T-cell (primary cell): ENCODE measurements at regions not wholly inside any gene's neighbourhood (a gene's known extent, or its start where the extent isn't known, plus 50 kb on each side); places are given as distances from the start of the nearest gene placed in this dataset.

Experiments
- ATAC-seq, 4 experiments: fragments of 200-7000 bp in 3 of 4; fragments of 150-1000 bp in 1 of 4; cut with Tn5 transposase; replicated peaks in 1 of 4; 1 replicate in 3 of 4; 2 replicates in 1 of 4; pipeline ENCODE4 v1.10.0; 2021; ENCODE audit warnings: moderate library complexity in 3 of 4, mild to moderate bottlenecking in 2 of 4, moderate number of reproducible peaks in 1 of 4
- CTCF ChIA-PET, 2 donors: fragments of 300-600 bp; sonication (Branson Sonifier 250); formaldehyde crosslinking; loops; one replicate each; lab custom pipeline; 2022; ENCODE audit warnings: antibody characterized with exemption in 2 of 2; lab: Charles Lee
- POLR2A ChIA-PET, 2 donors: fragments of 300-600 bp; sonication (Branson Sonifier 250); formaldehyde crosslinking; loops; one replicate each; lab custom pipeline; 2022; ENCODE audit warnings: antibody characterized with exemption in 2 of 2; lab: Charles Lee
- DNase-seq, 35 experiments: peaks; one replicate each; pipeline versions ENCODE4 v3.0.0 to v3.0.0-alpha.2; 2013 to 2023
- H3K27ac ChIP-seq: one replicate; pipeline ENCODE4 v1.5.1; 2013; ENCODE audit warnings: low read length
- H3K27me3 ChIP-seq, 2 experiments: replicated peaks in 1 of 2; 1 replicate in 1 of 2; 2 replicates in 1 of 2; pipeline versions ENCODE4 v1.6.1 to v1.7.0; 2013; ENCODE audit warnings: low read length in 1 of 2, mixed read lengths in 1 of 2; ENCODE audit not compliant: control insufficient read depth in 2 of 2, insufficient read depth in 2 of 2; ENCODE audit errors: extremely low read depth in 1 of 2
- H3K36me3 ChIP-seq, 2 donors: 1 replicate in 1 of 2; 2 replicates in 1 of 2; pipeline versions ENCODE4 v1.6.1 to v1.7.0; 2013; ENCODE audit warnings: low read length in 1 of 2; ENCODE audit not compliant: control insufficient read depth in 2 of 2, insufficient read depth in 1 of 2; ENCODE audit errors: extremely low read depth in 1 of 2
- H3K4me1 ChIP-seq, 2 experiments: 1 replicate in 1 of 2; 2 replicates in 1 of 2; pipeline versions ENCODE4 v1.6.1 to v1.7.0; 2013; ENCODE audit warnings: low read length in 2 of 2, mixed read lengths in 1 of 2; ENCODE audit not compliant: insufficient read depth in 2 of 2, control insufficient read depth in 1 of 2; ENCODE audit errors: extremely low read depth in 1 of 2
- H3K4me3 ChIP-seq, 2 donors: 1 replicate in 1 of 2; 2 replicates in 1 of 2; pipeline versions ENCODE4 v1.5.1 to v1.7.0; 2013; ENCODE audit warnings: mild to moderate bottlenecking in 2 of 2, low read length in 1 of 2, moderate library complexity in 1 of 2; ENCODE audit not compliant: control insufficient read depth in 1 of 2; ENCODE audit errors: extremely low read depth in 1 of 2
- H3K9me3 ChIP-seq: 2 replicates; pipeline ENCODE4 v1.7.0; 2013
- H3K27ac Mint-ChIP-seq, 2 donors: one replicate each; pipeline ENCODE4 v1.8.0; 2020 to 2021; ENCODE audit warnings: mild to moderate bottlenecking in 2 of 2, mixed read lengths in 2 of 2
- H3K27me3 Mint-ChIP-seq, 2 donors: one replicate each; pipeline ENCODE4 v1.8.0; 2021 to 2022; ENCODE audit warnings: mixed read lengths in 2 of 2
- H3K36me3 Mint-ChIP-seq: one replicate; pipeline ENCODE4 v1.8.0; 2021; ENCODE audit warnings: mixed read lengths
- H3K4me1 Mint-ChIP-seq, 3 donors: one replicate each; pipeline ENCODE4 v1.8.0; 2020 to 2022; ENCODE audit warnings: mixed read lengths in 3 of 3, mild to moderate bottlenecking in 1 of 3
- H3K4me3 Mint-ChIP-seq, 3 donors: one replicate each; pipeline ENCODE4 v1.8.0; 2020 to 2022; ENCODE audit warnings: mild to moderate bottlenecking in 3 of 3, mixed read lengths in 3 of 3, moderate library complexity in 3 of 3
- H3K9me3 Mint-ChIP-seq, 3 donors: one replicate each; pipeline ENCODE4 v1.8.0; 2020 to 2022; ENCODE audit warnings: mixed read lengths in 3 of 3
- WGBS: methylation state at CpG from one replicate; pipeline ENCODE4 v1.1.5; 2013; ENCODE audit warnings: missing lambda C conversion rate; ENCODE audit not compliant: insufficient coverage; 5-methylcytosine and 5-hydroxymethylcytosine counted together

- H3K4me3 ChIP-seq: no peak overlapping the region
- Mint-ChIP-seq H3K9me3 (peaks cover 0 to 6% (median 6%) of the 10 kb centered on the region in 3 donors), H3K27ac (no peak overlapping the region), H3K4me1 (no peaks in the 10 kb centered on the region), H3K4me3 (no peak overlapping the region), H3K36me3 (no peaks in the 10 kb centered on the region), H3K27me3 (no peaks in the 10 kb centered on the region)
- H3K9me3 ChIP-seq: no peaks in the 10 kb centered on the region
- peaks cover 0 to 10% of the 10 kb centered on the region in 2 experiments for H3K27me3 ChIP-seq
- DNase-seq (no peak), ATAC-seq (no peak)
- H3K27ac ChIP-seq: no peak overlapping the region
- no peaks in the 10 kb centered on the region for H3K36me3 ChIP-seq
- ChIA-PET POLR2A (no interaction called here), CTCF (interaction anchor here in 1 of 2 donors (0.6 kb wide), 1 partner anchor 27 kb away, joined by 4 read pairs; no protein-coding TSS in a partner anchor)
- WGBS: 91% methylated on average over 3 of the region's 4 CpGs
- H3K4me1 ChIP-seq: no peaks in the 10 kb centered on the region
Measured at GRCh38 chr5:118761814-118762213, 226.5 kb downstream of the DTWD2 start.

DNA sequence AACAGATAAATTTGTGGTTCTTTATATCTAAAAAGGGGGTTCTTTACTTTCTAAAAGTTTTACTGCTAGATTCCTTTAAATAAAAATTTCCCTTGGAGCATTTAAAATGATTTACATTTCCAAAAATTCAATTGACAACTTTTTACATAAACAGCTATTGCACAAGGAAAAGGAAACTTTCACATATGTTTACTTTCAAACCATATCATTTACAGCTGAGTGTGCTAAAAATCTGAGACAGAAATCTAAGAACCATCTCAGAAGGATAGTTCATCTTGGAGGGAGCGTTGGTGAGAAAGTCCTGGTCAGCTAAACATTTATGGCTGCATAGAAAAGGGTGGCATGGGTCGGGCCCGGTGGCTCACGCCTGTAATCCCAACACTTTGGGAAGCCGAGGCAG lies 235.4 kb downstream of the DTWD2 start:
- CTCF ChIA-PET: no interaction called here

GRCh38 chr5:118736396-118736795 lies 252.0 kb downstream of the DTWD2 start:
- Mint-ChIP-seq H3K27ac (no peak overlapping the region), H3K4me1 (no peaks in the 10 kb centered on the region), H3K4me3 (no peak overlapping the region), H3K9me3 (peaks cover 5 to 15% (median 6%) of the 10 kb centered on the region in 3 donors), H3K27me3 (no peaks in the 10 kb centered on the region), H3K36me3 (no peaks in the 10 kb centered on the region)
- whole genome bisulfite sequencing: no CpG with 5 or more reads among the region's 4 CpGs
- ATAC-seq (no peak), DNase-seq (no peak)
- H3K27me3 ChIP-seq: no peaks in the 10 kb centered on the region
- ChIA-PET POLR2A (no interaction called here), CTCF (no interaction called here)
- no peaks in the 10 kb centered on the region for H3K36me3 ChIP-seq
- no peak overlapping the region for H3K4me3 ChIP-seq
- H3K27ac ChIP-seq: no peak overlapping the region
- H3K4me1 ChIP-seq: no peaks in the 10 kb centered on the region
- no peaks in the 10 kb centered on the region for H3K9me3 ChIP-seq

More for the DNA sequence above, 235.4 kb downstream of the DTWD2 start:
- H3K36me3 Mint-ChIP-seq: no peaks in the 10 kb centered on the region
- ATAC-seq (no peak), DNase-seq (no peak)
- no peaks in the 10 kb centered on the region for H3K36me3 ChIP-seq
- H3K27ac ChIP-seq: no peak overlapping the region
- H3K4me3 Mint-ChIP-seq: no peak overlapping the region
- H3K9me3 Mint-ChIP-seq: peaks cover 0 to 5% (median 4%) of the 10 kb centered on the region in 3 donors
- 93% methylated on average over 3 of the region's 5 CpGs for WGBS
- H3K4me1 ChIP-seq: no peaks in the 10 kb centered on the region
- no peaks in the 10 kb centered on the region for H3K27me3 ChIP-seq
- H3K4me3 ChIP-seq: no peak overlapping the region
- no peaks in the 10 kb centered on the region for H3K4me1 Mint-ChIP-seq
- H3K27me3 Mint-ChIP-seq: peaks cover 0 to 2% of the 10 kb centered on the region in 2 donors
- H3K9me3 ChIP-seq: no peaks in the 10 kb centered on the region
- H3K27ac Mint-ChIP-seq: no peak overlapping the region
- POLR2A ChIA-PET: no interaction called here

DNA sequence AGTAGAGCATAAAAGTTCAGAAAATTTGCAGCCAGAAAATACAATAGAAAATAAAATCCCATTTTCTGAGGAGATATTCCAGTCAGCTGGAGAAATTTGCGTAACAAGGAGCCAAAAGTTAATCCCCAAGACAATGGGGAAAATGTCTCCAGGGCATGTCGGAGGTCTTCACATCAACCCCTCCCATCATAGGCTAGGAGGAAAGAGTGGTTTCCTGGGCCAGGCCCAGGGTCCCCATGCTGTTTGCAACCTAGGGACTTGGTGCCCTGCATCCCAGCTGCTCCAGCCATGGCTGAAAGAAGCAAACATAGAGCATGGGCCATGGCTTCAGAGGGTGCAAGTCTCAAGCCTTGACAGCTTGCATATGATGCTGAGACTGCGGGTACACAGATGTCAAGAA lies 255.0 kb downstream of the DTWD2 start:
- Mint-ChIP-seq H3K9me3 (peaks cover 5 to 15% (median 10%) of the 10 kb centered on the region in 3 donors), H3K27ac (no peak overlapping the region), H3K4me3 (no peak overlapping the region), H3K27me3 (no peaks in the 10 kb centered on the region), H3K4me1 (no peaks in the 10 kb centered on the region), H3K36me3 (no peaks in the 10 kb centered on the region)
- H3K36me3 ChIP-seq: no peaks in the 10 kb centered on the region
- WGBS: 100% methylated on average over 1 of the region's 3 CpGs
- no peaks in the 10 kb centered on the region for H3K27me3 ChIP-seq
- no peak for ATAC-seq
- POLR2A ChIA-PET: no interaction called here
- no peak overlapping the region for H3K27ac ChIP-seq
- no peaks in the 10 kb centered on the region for H3K9me3 ChIP-seq
- H3K4me1 ChIP-seq: no peaks in the 10 kb centered on the region
- no peak for DNase-seq
- no peak overlapping the region for H3K4me3 ChIP-seq
- CTCF ChIA-PET: no interaction called here

DNA sequence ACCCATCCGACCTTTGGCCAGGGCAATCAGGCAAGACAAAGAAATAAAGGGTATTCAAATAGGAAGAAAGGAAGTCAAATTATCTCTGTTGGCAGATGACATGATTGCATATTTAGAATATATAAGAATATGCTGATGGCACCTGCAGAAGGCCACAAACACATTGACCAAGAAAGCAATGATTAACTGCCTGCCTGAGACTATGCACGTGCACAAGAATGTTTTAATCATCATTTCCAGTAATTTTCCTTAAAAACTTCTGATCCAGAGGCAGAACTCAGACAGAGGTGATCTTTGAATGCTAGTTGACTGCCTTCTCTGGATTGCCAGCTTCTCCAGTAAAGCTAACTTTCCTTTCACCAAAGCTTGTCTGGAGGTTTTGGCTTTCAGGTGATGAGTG lies 260.2 kb downstream of the DTWD2 start:
- POLR2A ChIA-PET: no interaction called here
- no peaks in the 10 kb centered on the region for H3K4me1 Mint-ChIP-seq
- H3K4me3 ChIP-seq: no peak overlapping the region
- H3K27me3 Mint-ChIP-seq: no peaks in the 10 kb centered on the region
- no peaks in the 10 kb centered on the region for H3K36me3 ChIP-seq
- H3K27ac Mint-ChIP-seq: no peak overlapping the region
- H3K4me1 ChIP-seq: no peaks in the 10 kb centered on the region
- WGBS: 73% methylated on average over 2 of the region's 2 CpGs
- DNase-seq: no peak
- H3K27me3 ChIP-seq: no peaks in the 10 kb centered on the region
- H3K9me3 Mint-ChIP-seq: peaks cover 5 to 20% (median 7%) of the 10 kb centered on the region in 3 donors
- no peak overlapping the region for H3K27ac ChIP-seq
- no peaks in the 10 kb centered on the region for H3K9me3 ChIP-seq
- CTCF ChIA-PET: no interaction called here
- H3K36me3 Mint-ChIP-seq: no peaks in the 10 kb centered on the region
- no peak for ATAC-seq
- no peak overlapping the region for H3K4me3 Mint-ChIP-seq

DNA sequence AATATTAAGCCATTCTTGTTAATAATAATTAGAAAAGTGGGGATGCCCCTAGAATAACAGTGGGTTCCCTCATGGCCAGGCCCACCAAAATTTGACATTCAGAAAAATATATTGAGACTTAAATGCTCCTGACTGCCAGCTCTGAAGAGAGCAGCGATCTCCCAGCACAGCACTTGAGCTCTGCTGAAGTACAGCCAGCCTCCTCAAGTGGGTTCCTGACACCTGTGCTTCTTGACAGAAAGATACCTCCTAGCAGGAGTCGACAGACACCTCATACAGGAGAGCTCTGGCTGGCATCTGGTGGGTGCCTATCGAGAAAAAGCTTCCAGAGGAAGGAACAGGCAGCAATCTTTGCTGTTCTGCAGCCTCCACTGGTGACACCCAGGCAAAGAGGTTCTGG lies 261.5 kb downstream of the DTWD2 start:
- Mint-ChIP-seq H3K4me1 (no peaks in the 10 kb centered on the region), H3K4me3 (no peak overlapping the region), H3K36me3 (no peaks in the 10 kb centered on the region), H3K27ac (no peak overlapping the region), H3K27me3 (no peaks in the 10 kb centered on the region), H3K9me3 (peaks cover 2 to 14% (median 5%) of the 10 kb centered on the region in 3 donors)
- H3K4me3 ChIP-seq: no peak overlapping the region
- H3K36me3 ChIP-seq: no peaks in the 10 kb centered on the region
- ATAC-seq (no peak), DNase-seq (no peak)
- WGBS: 53% methylated on average over 2 of the region's 3 CpGs
- H3K4me1 ChIP-seq: no peaks in the 10 kb centered on the region
- H3K9me3 ChIP-seq: no peaks in the 10 kb centered on the region
- ChIA-PET CTCF (no interaction called here), POLR2A (no interaction called here)
- H3K27me3 ChIP-seq: no peaks in the 10 kb centered on the region
- H3K27ac ChIP-seq: no peak overlapping the region

DNA sequence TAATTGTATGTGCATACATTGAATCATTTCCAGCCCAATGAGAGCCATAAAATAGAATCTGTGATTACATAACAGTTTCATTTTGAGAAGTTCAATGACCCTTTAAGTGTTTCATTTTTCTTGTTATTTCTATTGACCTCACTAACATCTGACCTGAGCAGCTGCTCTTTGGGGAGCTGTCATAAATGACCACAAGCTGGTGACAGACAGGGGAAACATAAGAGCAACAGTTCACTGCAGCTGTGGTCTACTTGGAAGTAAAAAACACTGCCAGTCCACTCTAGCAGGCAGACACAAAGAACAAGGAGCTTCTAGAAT lies 265.4 kb downstream of the DTWD2 start:
- Mint-ChIP-seq H3K9me3 (peaks cover 3 to 10% (median 6%) of the 10 kb centered on the region in 3 donors), H3K27me3 (no peaks in the 10 kb centered on the region), H3K36me3 (no peaks in the 10 kb centered on the region), H3K4me3 (no peak overlapping the region), H3K27ac (no peak overlapping the region), H3K4me1 (no peaks in the 10 kb centered on the region)
- no peaks in the 10 kb centered on the region for H3K9me3 ChIP-seq
- no peaks in the 10 kb centered on the region for H3K27me3 ChIP-seq
- DNase-seq (no peak), ATAC-seq (no peak)
- H3K4me3 ChIP-seq: no peak overlapping the region
- H3K4me1 ChIP-seq: no peaks in the 10 kb centered on the region
- CTCF ChIA-PET: no interaction called here
- H3K27ac ChIP-seq: no peak overlapping the region
- H3K36me3 ChIP-seq: no peaks in the 10 kb centered on the region
- POLR2A ChIA-PET: no interaction called here
